Right lobe of liver (tissue), 6 donors: ENCODE measurements at regions not wholly inside any gene's neighbourhood (a gene's known extent, or its start where the extent isn't known, plus 50 kb on each side); places are given as distances from the start of the nearest gene placed in this dataset.

Experiments
- ATAC-seq, 4 donors: fragments of 200-7000 bp; cut with Tn5 transposase; one replicate each; pipeline ENCODE4 v1.9.1; 2020; ENCODE audit warnings: mild to moderate bottlenecking in 4 of 4, moderate library complexity in 4 of 4
- DNase-seq, 3 donors: peaks; one replicate each; pipeline ENCODE4 v3.0.0-alpha.2; 2020
- H3K27ac ChIP-seq, 3 donors: fragments of 200-600 bp; one replicate each; pipeline ENCODE4 v1.8.0; 2022
- H3K27me3 ChIP-seq, 2 donors: fragments of 200-600 bp; one replicate each; pipeline ENCODE4 v1.8.0; 2022
- H3K36me3 ChIP-seq, 4 donors: fragments of 200-600 bp; sonication (generic) in 1 of 4; one replicate each; pipeline versions ENCODE4 v1.5.1 to v1.8.0; 2017 to 2022; ENCODE audit warnings: control low read depth in 1 of 4
- H3K4me1 ChIP-seq, 4 donors: fragments of 200-600 bp; sonication (generic) in 1 of 4; one replicate each; pipeline versions ENCODE4 v1.5.1 to v1.8.0; 2017 to 2022; ENCODE audit warnings: control low read depth in 1 of 4
- H3K4me3 ChIP-seq, 3 donors: fragments of 200-600 bp; one replicate each; pipeline ENCODE4 v1.8.0; 2022
- H3K9me3 ChIP-seq, 4 donors: fragments of 200-600 bp; sonication (generic) in 1 of 4; one replicate each; pipeline versions ENCODE4 v1.5.1 to v1.8.0; 2017 to 2022; ENCODE audit warnings: control low read depth in 1 of 4
- POLR2A ChIP-seq: fragments of 450-650 bp; IDR thresholded peaks from one replicate; pipeline ENCODE4 v1.6.1; 2017; ENCODE audit warnings: antibody characterized with exemption, mild to moderate bottlenecking
- WGBS: methylation state at CpG from one replicate; pipeline ENCODE4 v1.1.6; 2018; ENCODE audit warnings: low coverage, low lambda C conversion rate; ENCODE audit not compliant: insufficient coverage; ENCODE audit errors: missing lambda C conversion rate; 5-methylcytosine and 5-hydroxymethylcytosine counted together
- intact Hi-C, 2 donors: fragments of 100-400 bp; cut with DNase I; formaldehyde crosslinking; loops; one replicate each; pipeline versions ENCODE4 v1.11.2 to v1.14.1; 2022
- TF ChIP-seq, protein P1 (sequence below), 4 donors: fragments of 200-600 bp in 3 of 4; fragments of 450-650 bp in 1 of 4; IDR thresholded peaks; one replicate each; pipeline versions ENCODE4 v1.5.1 to v1.8.0; 2016 to 2022; ENCODE audit warnings: antibody characterized with exemption in 4 of 4, mild to moderate bottlenecking in 2 of 4
- donor health status: DM: no; HTN: yes; CAD: no.
- donor health status: DM: no; HTN: no; CAD: no.
- donor health status: DM: no; HTN: no; CAD: no.
- donor health status: DM: no; HTN: yes; CAD: no.
- donor health status: DM: no; HTN: yes; CAD: no.

DNA sequence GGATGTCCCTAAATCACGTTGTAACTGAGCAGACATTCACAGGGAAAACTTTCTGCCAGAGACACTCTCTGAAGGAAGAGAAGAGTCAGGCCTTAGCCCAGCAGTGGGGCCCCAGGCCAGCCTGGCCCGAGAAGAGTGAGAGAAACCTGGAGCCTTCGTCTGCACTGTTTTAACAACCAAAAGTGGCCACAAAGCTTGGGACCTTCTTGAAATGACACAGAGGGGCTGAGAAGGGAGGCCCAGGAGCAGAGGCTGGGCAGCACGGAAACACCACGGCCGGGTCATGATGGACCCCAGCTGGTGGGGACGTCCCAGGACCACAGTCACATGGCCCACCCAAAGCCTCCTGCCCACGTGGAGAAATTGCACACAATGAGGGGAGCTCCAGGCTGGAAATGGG lies 126.8 kb upstream of the THBS2 start:
- Histone ChIP-seq H3K27me3 (no peaks in the 10 kb centered on the region), H3K9me3 (no peaks in the 10 kb centered on the region), H3K4me3 (no peak overlapping the region), H3K27ac (no peak overlapping the region), H3K4me1 (no peaks in the 10 kb centered on the region), H3K36me3 (no peaks in the 10 kb centered on the region)
- DNase-seq (no peak), ATAC-seq (no peak)
- TF ChIP-seq, protein P1, sequence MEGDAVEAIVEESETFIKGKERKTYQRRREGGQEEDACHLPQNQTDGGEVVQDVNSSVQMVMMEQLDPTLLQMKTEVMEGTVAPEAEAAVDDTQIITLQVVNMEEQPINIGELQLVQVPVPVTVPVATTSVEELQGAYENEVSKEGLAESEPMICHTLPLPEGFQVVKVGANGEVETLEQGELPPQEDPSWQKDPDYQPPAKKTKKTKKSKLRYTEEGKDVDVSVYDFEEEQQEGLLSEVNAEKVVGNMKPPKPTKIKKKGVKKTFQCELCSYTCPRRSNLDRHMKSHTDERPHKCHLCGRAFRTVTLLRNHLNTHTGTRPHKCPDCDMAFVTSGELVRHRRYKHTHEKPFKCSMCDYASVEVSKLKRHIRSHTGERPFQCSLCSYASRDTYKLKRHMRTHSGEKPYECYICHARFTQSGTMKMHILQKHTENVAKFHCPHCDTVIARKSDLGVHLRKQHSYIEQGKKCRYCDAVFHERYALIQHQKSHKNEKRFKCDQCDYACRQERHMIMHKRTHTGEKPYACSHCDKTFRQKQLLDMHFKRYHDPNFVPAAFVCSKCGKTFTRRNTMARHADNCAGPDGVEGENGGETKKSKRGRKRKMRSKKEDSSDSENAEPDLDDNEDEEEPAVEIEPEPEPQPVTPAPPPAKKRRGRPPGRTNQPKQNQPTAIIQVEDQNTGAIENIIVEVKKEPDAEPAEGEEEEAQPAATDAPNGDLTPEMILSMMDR (IDR thresholded peaks at IDR 0.05): no peak
- TF ChIP-seq POLR2A: no peak
- WGBS: 11% methylated on average over 2 of the region's 8 CpGs
- intact Hi-C loops: no loop called here

DNA sequence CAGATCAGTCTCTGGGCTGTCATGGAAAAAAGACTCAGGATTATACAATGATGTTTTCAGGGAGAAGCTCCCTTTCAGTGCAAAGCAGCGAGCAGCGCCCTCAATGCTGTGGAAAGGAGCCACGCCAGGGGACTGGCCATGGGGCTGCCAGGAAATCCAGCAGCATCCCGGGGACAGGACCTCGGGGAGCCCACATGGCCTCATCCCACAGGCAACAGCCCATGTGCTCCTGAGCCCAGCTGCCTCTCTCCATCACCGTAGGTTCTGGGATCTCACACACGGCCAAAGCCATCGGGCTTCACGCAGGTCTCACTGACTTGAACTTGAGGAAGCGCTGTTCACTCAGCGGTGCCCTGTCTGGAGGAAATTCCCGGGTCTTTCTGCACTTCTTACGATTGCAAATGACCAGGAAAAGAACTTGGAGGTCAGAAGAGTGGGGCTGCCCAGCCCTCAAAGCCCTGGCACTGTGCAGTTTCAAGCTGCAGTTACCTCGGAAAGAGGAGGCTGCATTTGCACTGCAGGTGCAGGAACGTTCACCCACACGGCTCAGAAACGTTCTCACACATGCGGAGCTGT lies 125.9 kb upstream of the THBS2 start:
- Histone ChIP-seq H3K4me3 (no peak overlapping the region), H3K27me3 (no peaks in the 10 kb centered on the region), H3K9me3 (no peaks in the 10 kb centered on the region), H3K27ac (no peak overlapping the region), H3K36me3 (no peaks in the 10 kb centered on the region), H3K4me1 (no peaks in the 10 kb centered on the region)
- intact Hi-C loops: no loop called here
- ATAC-seq: no peak
- no peak for DNase-seq
- WGBS: 70% methylated on average over 9 of the region's 18 CpGs
- TF ChIP-seq, protein P1 (IDR thresholded peaks at IDR 0.05): no peak
- TF ChIP-seq POLR2A: no peak

DNA sequence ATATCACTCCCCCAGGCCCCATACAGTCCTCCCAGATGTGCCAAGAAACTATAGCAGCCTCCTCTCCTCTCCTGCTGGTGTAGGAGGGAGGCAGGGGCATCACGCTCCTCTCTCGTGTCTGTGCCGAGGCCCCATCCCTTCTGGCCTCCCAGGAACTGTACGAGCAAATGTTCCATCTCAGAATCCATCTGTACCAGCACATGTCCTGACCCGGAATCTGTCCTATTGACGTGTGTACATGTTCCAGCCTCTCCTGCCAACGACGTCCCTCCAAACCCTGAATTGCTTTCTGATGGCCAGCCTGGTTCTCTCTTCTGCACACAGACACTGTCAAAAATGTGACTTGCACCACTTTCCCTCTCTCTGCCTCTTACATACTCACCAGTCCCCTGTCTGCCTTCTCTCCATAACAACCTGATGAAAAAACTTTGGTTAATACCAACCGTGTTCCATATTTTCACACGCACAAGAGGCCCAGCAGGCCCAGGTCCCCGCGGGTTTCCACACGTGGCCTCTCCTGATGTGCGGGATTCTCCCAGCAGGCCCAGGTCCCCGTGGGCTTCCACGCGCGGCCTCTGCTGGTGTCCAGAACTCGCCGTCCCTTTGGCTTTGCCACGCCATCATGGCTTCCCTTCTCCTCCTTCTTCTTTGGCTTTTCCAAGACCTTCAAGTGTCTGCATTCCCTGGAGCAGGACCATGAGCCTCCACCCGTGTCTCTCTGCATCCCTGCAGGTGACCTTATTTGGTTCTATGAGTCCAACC lies 125.2 kb upstream of the THBS2 start:
- no peaks in the 10 kb centered on the region for H3K27me3 ChIP-seq
- TF ChIP-seq, protein P1 (IDR thresholded peaks at IDR 0.05): no peak
- no peak for TF ChIP-seq POLR2A
- H3K36me3 ChIP-seq: no peaks in the 10 kb centered on the region
- no peak overlapping the region for H3K27ac ChIP-seq
- ATAC-seq (no peak), DNase-seq (no peak)
- intact Hi-C loops: no loop called here
- no peaks in the 10 kb centered on the region for H3K4me1 ChIP-seq
- no peaks in the 10 kb centered on the region for H3K9me3 ChIP-seq
- 86% methylated on average over 18 of the region's 22 CpGs for WGBS
- no peak overlapping the region for H3K4me3 ChIP-seq

DNA sequence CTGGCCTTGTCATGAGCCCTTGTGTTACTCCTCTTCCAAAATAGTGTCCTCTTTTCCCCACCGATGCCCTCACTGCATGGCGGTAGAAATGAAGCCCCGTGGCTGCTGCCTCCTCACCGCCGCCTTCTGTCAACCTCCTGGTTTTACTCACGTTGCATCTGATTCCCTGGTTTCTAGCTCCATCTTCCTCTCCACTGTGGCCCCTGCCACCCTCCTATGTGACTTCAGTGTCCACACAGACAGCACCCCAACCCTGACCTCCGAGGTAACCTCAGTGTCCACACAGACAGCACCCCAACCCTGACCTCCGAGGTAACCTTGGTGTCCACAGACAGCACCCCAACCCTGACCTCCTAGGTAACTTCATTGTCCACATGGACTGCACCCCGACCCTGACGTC lies 122.8 kb upstream of the THBS2 start:
- 98% methylated on average over 8 of the region's 10 CpGs for WGBS
- TF ChIP-seq POLR2A: no peak
- TF ChIP-seq, protein P1 (IDR thresholded peaks at IDR 0.05): no peak
- Histone ChIP-seq H3K4me1 (no peaks in the 10 kb centered on the region), H3K9me3 (no peaks in the 10 kb centered on the region), H3K4me3 (no peak overlapping the region), H3K27me3 (no peaks in the 10 kb centered on the region), H3K36me3 (no peaks in the 10 kb centered on the region), H3K27ac (no peak overlapping the region)
- intact Hi-C loops: no loop called here
- no peak for ATAC-seq
- DNase-seq: no peak
